ENCODE measurements at regions not wholly inside any gene's neighbourhood (a gene's known extent, or its start where the extent isn't known, plus 50 kb on each side); places are given as distances from the start of the nearest gene placed in this dataset.
A peak's percentile ranks its signal among the peaks of the same experiment; 100 is the strongest.
"Not testable (repeated sequence)": the region's sequence is repeated elsewhere in the genome, so short reads cannot be mapped to it uniquely, and the experiment has no call there.

- H3K9me3 ChIP-seq (ENCODE audit: control insufficient read depth in 2 of 3, insufficient read depth in 1 of 3, low read length in 3 of 3), result peaks cover 0 to 6% (median 0%) of the 10 kb centered on the region in 3 donors
- no peaks in the 10 kb centered on the region for H3K4me1 ChIP-seq (ENCODE audit: control insufficient read depth in 2 of 3, insufficient read depth in 2 of 3, low read depth in 1 of 3, low read length in 3 of 3)
- H3K36me3 ChIP-seq (ENCODE audit: control insufficient read depth in 2 of 3, insufficient read depth in 3 of 3, low read length in 3 of 3), result no peaks in the 10 kb centered on the region
- no peaks in the 10 kb centered on the region for H3K27me3 ChIP-seq (ENCODE audit: control insufficient read depth, insufficient read depth, low read length)
- intact Hi-C loops (cut with DNase I), result no loop called here
- no peak overlapping the region for H3K27ac ChIP-seq (ENCODE audit: low read depth in 2 of 2, low read length in 2 of 2)
- no peak overlapping the region for H3K4me3 ChIP-seq (ENCODE audit: low read length in 3 of 3)
- TF ChIP-seq CTCF (IDR thresholded peaks at IDR 0.05; ENCODE audit: borderline replicate concordance, extremely low read depth, insufficient read depth), result no peak
- FAIRE-seq (no peak), DNase-seq (no peak)
- H3K9ac ChIP-seq (ENCODE audit: low read length in 3 of 3), result no peak overlapping the region
Measured at GRCh38 chr7:69540287-69540686, 58.0 kb upstream of the AUTS2 start.

GRCh38 chr7:69541779-69542432 is 56.4 kb upstream of the AUTS2 start:
- H3K9me3 ChIP-seq (ENCODE audit: control insufficient read depth in 2 of 3, insufficient read depth in 1 of 3, low read length in 3 of 3); H3K27me3 ChIP-seq (ENCODE audit: control insufficient read depth, insufficient read depth, low read length); intact Hi-C loops (cut with DNase I); H3K9ac ChIP-seq (ENCODE audit: low read length in 3 of 3); H3K4me3 ChIP-seq (ENCODE audit: low read length in 3 of 3); H3K27ac ChIP-seq (ENCODE audit: low read depth in 2 of 2, low read length in 2 of 2); H3K4me1 ChIP-seq (ENCODE audit: control insufficient read depth in 2 of 3, insufficient read depth in 2 of 3, low read depth in 1 of 3, low read length in 3 of 3); FAIRE-seq; H3K36me3 ChIP-seq (ENCODE audit: control insufficient read depth in 2 of 3, insufficient read depth in 3 of 3, low read length in 3 of 3): not testable (repeated sequence)
- DNase-seq, result peak in 3 of 5 donors; percentile 33 to 43 (median 41)

- no peak for DNase-seq
Measured at GRCh38 chr7:69545175-69545574, 53.1 kb upstream of the AUTS2 start.

More at GRCh38 chr7:69545175-69545574, 53.1 kb upstream of the AUTS2 start:
- H3K4me1 ChIP-seq (ENCODE audit: control insufficient read depth in 2 of 3, insufficient read depth in 2 of 3, low read depth in 1 of 3, low read length in 3 of 3), result no peaks in the 10 kb centered on the region
- H3K4me3 ChIP-seq (ENCODE audit: low read length in 3 of 3), result no peak overlapping the region
- no peak for TF ChIP-seq CTCF (IDR thresholded peaks at IDR 0.05; ENCODE audit: borderline replicate concordance, extremely low read depth, insufficient read depth)
- intact Hi-C loops (cut with DNase I), result no loop called here
- peaks cover 0 to 6% (median 0%) of the 10 kb centered on the region in 3 donors for H3K9me3 ChIP-seq (ENCODE audit: control insufficient read depth in 2 of 3, insufficient read depth in 1 of 3, low read length in 3 of 3)
- no peaks in the 10 kb centered on the region for H3K27me3 ChIP-seq (ENCODE audit: control insufficient read depth, insufficient read depth, low read length)
- no peak overlapping the region for H3K27ac ChIP-seq (ENCODE audit: low read depth in 2 of 2, low read length in 2 of 2)
- no peak for FAIRE-seq
- no peak overlapping the region for H3K9ac ChIP-seq (ENCODE audit: low read length in 3 of 3)
- H3K36me3 ChIP-seq (ENCODE audit: control insufficient read depth in 2 of 3, insufficient read depth in 3 of 3, low read length in 3 of 3), result no peaks in the 10 kb centered on the region

Measured in kidney (tissue), 13 donors.